Neural progenitor cell (in vitro differentiated cells): ENCODE measurements at regions not wholly inside any gene's neighbourhood (a gene's known extent, or its start where the extent isn't known, plus 50 kb on each side); places are given as distances from the start of the nearest gene placed in this dataset.
"Not testable (repeated sequence)": the region's sequence is repeated elsewhere in the genome, so short reads cannot be mapped to it uniquely, and the experiment has no call there.

ENCODE experiments used
- DNase-seq: peaks from one replicate; pipeline ENCODE4 v3.0.0-alpha.2; 2016; ENCODE audit warnings: low spot score
- H2AFZ ChIP-seq: fragments of 200-600 bp; sonication (generic); replicated peaks from 2 replicates; pipeline ENCODE4 v1.6.1; 2016; ENCODE audit warnings: antibody characterized with exemption
- H3F3A ChIP-seq: fragments of 200-600 bp; sonication (generic); 2 replicates; pipeline ENCODE4 v1.6.1; 2016; ENCODE audit warnings: antibody characterized with exemption, low read depth
- H3K27ac ChIP-seq: fragments of 200-600 bp; sonication (generic); 2 replicates; pipeline ENCODE4 v1.5.1; 2016; ENCODE audit warnings: mild to moderate bottlenecking
- H3K27me3 ChIP-seq: fragments of 200-600 bp; sonication (generic); 2 replicates; pipeline ENCODE4 v1.6.1; 2016; ENCODE audit warnings: mild to moderate bottlenecking, moderate library complexity
- H3K36me3 ChIP-seq: fragments of 200-600 bp; sonication (generic); 2 replicates; pipeline ENCODE4 v1.5.1; 2016
- H3K4me1 ChIP-seq: fragments of 200-600 bp; sonication (generic); 2 replicates; pipeline ENCODE4 v1.6.1; 2016; ENCODE audit warnings: mixed run types
- H3K4me2 ChIP-seq: fragments of 200-600 bp; sonication (generic); 2 replicates; pipeline ENCODE4 v1.6.1; 2016
- H3K4me3 ChIP-seq: fragments of 200-600 bp; sonication (generic); 2 replicates; pipeline ENCODE4 v1.5.1; 2016
- H3K79me2 ChIP-seq: fragments of 200-600 bp; sonication (generic); 2 replicates; pipeline ENCODE4 v1.6.1; 2016; ENCODE audit warnings: low read depth
- H3K9ac ChIP-seq: fragments of 200-600 bp; sonication (generic); 2 replicates; pipeline ENCODE4 v1.6.1; 2016
- H3K9me3 ChIP-seq: fragments of 200-600 bp; sonication (generic); 2 replicates; pipeline ENCODE4 v1.5.1; 2016; ENCODE audit warnings: low read depth
- H4K20me1 ChIP-seq: fragments of 200-600 bp; sonication (generic); 2 replicates; pipeline ENCODE4 v1.6.1; 2016; ENCODE audit warnings: low read depth
- H3K27ac Mint-ChIP-seq: 3 replicates; pipeline ENCODE4 v1.8.0; 2021; ENCODE audit warnings: mixed read lengths
- H3K27me3 Mint-ChIP-seq: 2 replicates; pipeline ENCODE4 v1.8.0; 2022; ENCODE audit warnings: low read depth, mild to moderate bottlenecking, inconsistent platforms, moderate library complexity, mixed read lengths; ENCODE audit not compliant: insufficient read depth
- H3K36me3 Mint-ChIP-seq: 3 replicates; pipeline ENCODE4 v1.8.0; 2021; ENCODE audit warnings: mixed read lengths
- H3K4me1 Mint-ChIP-seq: 3 replicates; pipeline ENCODE4 v1.8.0; 2021; ENCODE audit warnings: mixed read lengths
- H3K4me3 Mint-ChIP-seq: 3 replicates; pipeline ENCODE4 v1.8.0; 2021; ENCODE audit warnings: mild to moderate bottlenecking, moderate library complexity, mixed read lengths
- H3K9me3 Mint-ChIP-seq: 3 replicates; pipeline ENCODE4 v1.8.0; 2020; ENCODE audit warnings: mixed read lengths
- CTCF ChIP-seq: fragments of 200-600 bp; sonication (generic); IDR thresholded peaks from 2 replicates; pipeline ENCODE4 v1.5.1; 2017; ENCODE audit warnings: antibody characterized with exemption, mild to moderate bottlenecking
- EZH2 ChIP-seq: fragments of 200-600 bp; sonication (generic); IDR thresholded peaks from 2 replicates; pipeline ENCODE4 v1.6.1; 2017; ENCODE audit warnings: antibody characterized with exemption, mild to moderate bottlenecking, moderate library complexity
- EZH2phosphoT487 ChIP-seq: fragments of 200-600 bp; sonication (generic); IDR thresholded peaks from 2 replicates; pipeline ENCODE4 v1.6.1; 2017; ENCODE audit warnings: antibody characterized with exemption

GRCh38 chr9:75201480-75202209 is 113.3 kb downstream of the OSTF1 start:
- Histone ChIP-seq H3K4me3 (no peak overlapping the region), H3F3A (no peaks in the 10 kb centered on the region), H3K27me3 (no peaks in the 10 kb centered on the region), H3K4me1 (no peaks in the 10 kb centered on the region), H3K27ac (no peak overlapping the region), H2AFZ (no peak overlapping the region), H3K79me2 (no peaks in the 10 kb centered on the region), H3K9me3 (no peaks in the 10 kb centered on the region), H3K9ac (no peak overlapping the region), H3K4me2 (no peak overlapping the region), H4K20me1 (no peaks in the 10 kb centered on the region), H3K36me3 (no peaks in the 10 kb centered on the region)
- Mint-ChIP-seq H3K9me3 (no peaks in the 10 kb centered on the region), H3K4me1 (no peaks in the 10 kb centered on the region), H3K27me3 (peaks cover 4% of the 10 kb centered on the region), H3K27ac (no peak overlapping the region), H3K4me3 (no peak overlapping the region), H3K36me3 (no peaks in the 10 kb centered on the region)
- TF ChIP-seq EZH2phosphoT487, result no peak
- TF ChIP-seq CTCF, result no peak
- no peak for TF ChIP-seq EZH2
- no peak for DNase-seq

GRCh38 chr9:75207997-75208396 is 119.7 kb downstream of the OSTF1 start:
- H3K27me3 ChIP-seq, H3K4me1 Mint-ChIP-seq, H3K9me3 Mint-ChIP-seq, DNase-seq, H3K36me3 ChIP-seq, H3K36me3 Mint-ChIP-seq, H3K27me3 Mint-ChIP-seq, H3K4me1 ChIP-seq, H3K4me2 ChIP-seq, H4K20me1 ChIP-seq, H3K9ac ChIP-seq, H3K4me3 Mint-ChIP-seq, H3F3A ChIP-seq, H3K27ac ChIP-seq, H2AFZ ChIP-seq, H3K27ac Mint-ChIP-seq, H3K9me3 ChIP-seq, H3K79me2 ChIP-seq, H3K4me3 ChIP-seq: not testable (repeated sequence)

- Histone ChIP-seq H3K4me2 (no peak overlapping the region), H2AFZ (no peak overlapping the region), H3K27me3 (no peaks in the 10 kb centered on the region), H3K9me3 (no peaks in the 10 kb centered on the region), H3K4me3 (no peak overlapping the region), H3K36me3 (no peaks in the 10 kb centered on the region), H4K20me1 (no peaks in the 10 kb centered on the region), H3K27ac (no peak overlapping the region), H3K9ac (no peak overlapping the region), H3K79me2 (no peaks in the 10 kb centered on the region), H3K4me1 (no peaks in the 10 kb centered on the region), H3F3A (no peaks in the 10 kb centered on the region)
- TF ChIP-seq CTCF (no peak), EZH2phosphoT487 (no peak), EZH2 (no peak)
- H3K27ac Mint-ChIP-seq, result no peak overlapping the region
- H3K36me3 Mint-ChIP-seq, result no peaks in the 10 kb centered on the region
- no peaks in the 10 kb centered on the region for H3K9me3 Mint-ChIP-seq
- no peaks in the 10 kb centered on the region for H3K4me1 Mint-ChIP-seq
- H3K27me3 Mint-ChIP-seq, result peaks cover 2% of the 10 kb centered on the region
- H3K4me3 Mint-ChIP-seq, result no peak overlapping the region
- DNase-seq, result no peak
Observed at GRCh38 chr9:75210215-75210614, 121.9 kb downstream of the OSTF1 start.

- Histone ChIP-seq H3K27ac (no peak overlapping the region), H3K36me3 (no peaks in the 10 kb centered on the region), H3K4me2 (no peak overlapping the region), H3K79me2 (no peaks in the 10 kb centered on the region), H3K4me1 (no peaks in the 10 kb centered on the region), H3K27me3 (no peaks in the 10 kb centered on the region), H4K20me1 (no peaks in the 10 kb centered on the region), H3K9me3 (no peaks in the 10 kb centered on the region), H3F3A (no peaks in the 10 kb centered on the region), H3K9ac (no peak overlapping the region), H2AFZ (no peak overlapping the region), H3K4me3 (no peak overlapping the region)
- TF ChIP-seq EZH2phosphoT487, result no peak
- TF ChIP-seq EZH2, result no peak
- TF ChIP-seq CTCF, result no peak
- H3K27me3 Mint-ChIP-seq, result peaks cover 2% of the 10 kb centered on the region
- no peak overlapping the region for H3K27ac Mint-ChIP-seq
- H3K36me3 Mint-ChIP-seq, result no peaks in the 10 kb centered on the region
- H3K9me3 Mint-ChIP-seq, result no peaks in the 10 kb centered on the region
- DNase-seq, result no peak
- no peak overlapping the region for H3K4me3 Mint-ChIP-seq
- no peaks in the 10 kb centered on the region for H3K4me1 Mint-ChIP-seq
Observed at GRCh38 chr9:75213765-75214164, 125.5 kb downstream of the OSTF1 start.
